ENCODE measurements at regions not wholly inside any gene's neighbourhood (a gene's known extent, or its start where the extent isn't known, plus 50 kb on each side); places are given as distances from the start of the nearest gene placed in this dataset.

- peak; percentile 40 for DNase-seq (ENCODE audit: low read depth)
- H3K4me3 ChIP-seq (ENCODE audit: low read depth, low read length): no peak overlapping the region
- TF ChIP-seq CTCF (IDR thresholded peaks at IDR 0.05; ENCODE audit: low read depth, low read length): peak; percentile 8
- TF ChIP-seq MYC (IDR thresholded peaks at IDR 0.05; ENCODE audit: low read depth, low read length): no peak
These were observed 52.9 kb upstream of the SLC28A3 start for GRCh38 chr9:84393266-84393950.

DNA sequence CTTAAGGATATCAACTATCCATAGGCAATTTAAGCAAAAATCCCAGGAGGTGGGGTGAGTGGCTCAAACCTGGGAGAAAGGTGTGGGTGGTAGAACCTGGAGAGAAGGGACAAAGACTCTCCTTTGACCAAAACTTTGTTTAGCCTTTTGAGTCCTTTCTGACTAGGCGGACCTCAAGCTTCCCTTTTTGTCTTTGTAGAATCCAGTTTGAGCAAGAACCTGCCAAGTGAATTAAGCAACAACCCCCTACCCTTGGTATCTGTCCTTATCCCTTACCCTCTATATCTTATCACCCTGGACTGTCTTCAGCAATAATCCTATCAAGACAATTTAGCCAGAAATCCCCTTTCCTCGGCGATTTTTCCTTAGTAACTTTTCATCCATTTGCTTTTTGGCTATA, 53.5 kb upstream of the SLC28A3 start:
- TF ChIP-seq CTCF (IDR thresholded peaks at IDR 0.05; ENCODE audit: low read depth, low read length) (no peak), MYC (IDR thresholded peaks at IDR 0.05; ENCODE audit: low read depth, low read length) (no peak), POLR2A (IDR thresholded peaks at IDR 0.05; ENCODE audit: extremely low read depth, insufficient read length) (no peak)
- TF ChIP-seq, protein P1, sequence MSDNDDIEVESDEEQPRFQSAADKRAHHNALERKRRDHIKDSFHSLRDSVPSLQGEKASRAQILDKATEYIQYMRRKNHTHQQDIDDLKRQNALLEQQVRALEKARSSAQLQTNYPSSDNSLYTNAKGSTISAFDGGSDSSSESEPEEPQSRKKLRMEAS (IDR thresholded peaks at IDR 0.05; ENCODE audit: low read depth, low read length): no peak
- no peak overlapping the region for H3K4me3 ChIP-seq (ENCODE audit: low read depth, low read length)
- peak; percentile 68 for DNase-seq (ENCODE audit: low read depth)

DNA sequence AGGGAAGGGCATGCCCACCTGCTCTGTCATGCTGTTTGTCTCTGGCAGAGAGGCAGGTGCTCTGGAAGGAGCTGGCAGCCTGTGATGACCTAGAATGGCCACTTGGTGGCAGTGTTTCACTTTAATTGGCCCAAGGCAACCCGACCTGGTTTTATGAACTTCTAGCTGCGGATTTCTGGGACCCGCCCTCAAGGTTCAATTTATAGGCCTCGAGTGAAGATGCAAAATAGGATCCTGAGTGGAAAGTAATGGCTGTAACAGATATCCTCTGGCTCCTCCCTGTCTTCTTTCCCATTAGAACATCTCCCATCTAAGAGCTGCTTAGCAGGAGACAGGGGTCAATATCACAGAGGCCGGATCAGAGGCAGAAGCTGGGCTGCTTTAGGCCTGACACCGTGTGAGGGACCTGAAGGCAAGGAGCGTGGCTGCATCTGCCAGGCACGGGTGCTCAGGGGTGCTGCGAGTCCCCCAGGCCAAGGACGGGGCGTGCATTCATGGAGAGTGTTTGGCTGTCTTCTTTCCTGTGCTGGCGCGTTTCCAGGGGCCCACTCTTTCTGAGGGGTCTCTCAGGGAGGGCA, 56.7 kb upstream of the SLC28A3 start:
- H3K4me3 ChIP-seq (ENCODE audit: low read depth, low read length): no peak overlapping the region
- TF ChIP-seq MYC (IDR thresholded peaks at IDR 0.05; ENCODE audit: low read depth, low read length): no peak
- peak; percentile 75 for TF ChIP-seq CTCF (IDR thresholded peaks at IDR 0.05; ENCODE audit: low read depth, low read length)
- TF ChIP-seq, protein P1 (IDR thresholded peaks at IDR 0.05; ENCODE audit: low read depth, low read length): 0 out of 2 replicates have a peak, but pooled peaks have one; percentile 23
- no peak for TF ChIP-seq POLR2A (IDR thresholded peaks at IDR 0.05; ENCODE audit: extremely low read depth, insufficient read length)
- peak; percentile 77 for DNase-seq (ENCODE audit: low read depth)

DNA sequence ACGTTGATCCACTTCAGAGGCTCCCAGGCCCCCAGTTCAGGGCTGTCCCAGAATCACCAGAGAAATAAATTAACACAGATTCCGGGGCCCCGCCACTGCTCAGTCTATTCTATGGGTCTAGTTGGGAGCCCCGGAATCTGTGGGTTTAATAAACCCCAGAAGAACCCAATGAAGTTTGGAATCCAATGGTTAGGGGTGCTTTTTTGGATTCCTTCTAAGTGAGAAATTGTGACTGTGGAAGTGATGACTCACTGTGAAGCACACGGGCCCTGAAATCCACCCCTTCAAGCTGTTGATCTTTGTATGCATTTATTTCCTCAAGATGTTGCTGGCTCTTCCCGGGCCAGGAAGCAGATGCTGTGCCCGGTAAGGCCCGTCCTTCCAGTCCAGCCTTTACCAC, 57.3 kb upstream of the SLC28A3 start:
- TF ChIP-seq MYC (IDR thresholded peaks at IDR 0.05; ENCODE audit: low read depth, low read length): no peak
- no peak for DNase-seq (ENCODE audit: low read depth)
- H3K4me3 ChIP-seq (ENCODE audit: low read depth, low read length): no peak overlapping the region

GRCh38 chr9:84402517-84402916, 62.0 kb upstream of the SLC28A3 start:
- DNase-seq (ENCODE audit: low read depth): no peak
- TF ChIP-seq MYC (IDR thresholded peaks at IDR 0.05; ENCODE audit: low read depth, low read length): no peak
- no peak for TF ChIP-seq POLR2A (IDR thresholded peaks at IDR 0.05; ENCODE audit: extremely low read depth, insufficient read length)
- TF ChIP-seq CTCF (IDR thresholded peaks at IDR 0.05; ENCODE audit: low read depth, low read length): no peak
- TF ChIP-seq, protein P1 (IDR thresholded peaks at IDR 0.05; ENCODE audit: low read depth, low read length): no peak
- no peak overlapping the region for H3K4me3 ChIP-seq (ENCODE audit: low read depth, low read length)

DNA sequence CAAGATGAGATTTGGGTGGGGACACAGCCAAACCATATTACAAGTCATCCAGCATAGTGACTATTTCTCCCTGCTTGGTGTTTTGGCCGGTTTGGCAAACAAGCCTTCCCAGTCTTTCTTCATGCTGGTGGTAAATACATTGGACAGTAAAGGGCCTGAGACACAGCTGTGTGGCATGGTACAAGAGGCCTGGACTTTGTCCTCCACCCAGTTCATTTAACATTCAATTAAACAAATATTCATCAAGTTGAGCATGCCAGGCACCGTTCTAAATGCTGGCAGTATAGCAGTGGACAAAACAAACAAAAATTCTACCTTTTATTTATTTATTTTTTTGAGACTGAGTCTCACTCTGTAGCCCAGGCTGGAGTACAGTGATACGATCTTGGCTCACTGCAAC, 62.7 kb upstream of the SLC28A3 start:
- no peak for DNase-seq (ENCODE audit: low read depth)
- TF ChIP-seq, protein P1 (IDR thresholded peaks at IDR 0.05; ENCODE audit: low read depth, low read length): no peak
- TF ChIP-seq MYC (IDR thresholded peaks at IDR 0.05; ENCODE audit: low read depth, low read length) (no peak), CTCF (IDR thresholded peaks at IDR 0.05; ENCODE audit: low read depth, low read length) (no peak), POLR2A (IDR thresholded peaks at IDR 0.05; ENCODE audit: extremely low read depth, insufficient read length) (no peak)
- no peak overlapping the region for H3K4me3 ChIP-seq (ENCODE audit: low read depth, low read length)
